ENCODE measurements at regions not wholly inside any gene's neighbourhood (a gene's known extent, or its start where the extent isn't known, plus 50 kb on each side); places are given as distances from the start of the nearest gene placed in this dataset.

DNA sequence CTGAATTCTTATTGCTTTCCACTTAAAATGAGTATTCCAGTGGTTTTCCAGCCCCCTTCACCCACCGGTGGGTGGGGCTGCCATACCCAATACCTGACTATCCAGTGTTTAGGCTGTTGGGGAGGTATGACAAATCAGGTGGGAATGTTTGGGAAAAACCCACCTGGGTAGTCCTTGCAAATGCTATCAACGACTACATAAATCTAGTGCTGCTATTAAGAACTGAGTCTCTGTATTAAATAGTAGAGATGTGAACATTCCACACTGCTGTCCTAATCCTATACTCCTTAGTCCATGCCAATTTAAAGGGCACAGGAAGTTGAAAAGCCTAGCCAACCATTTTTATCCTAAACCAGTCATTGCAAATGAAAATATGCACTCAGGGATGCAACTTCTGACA, 126.6 kb downstream of the AXIN2 start:
- TF ChIP-seq, protein P1, sequence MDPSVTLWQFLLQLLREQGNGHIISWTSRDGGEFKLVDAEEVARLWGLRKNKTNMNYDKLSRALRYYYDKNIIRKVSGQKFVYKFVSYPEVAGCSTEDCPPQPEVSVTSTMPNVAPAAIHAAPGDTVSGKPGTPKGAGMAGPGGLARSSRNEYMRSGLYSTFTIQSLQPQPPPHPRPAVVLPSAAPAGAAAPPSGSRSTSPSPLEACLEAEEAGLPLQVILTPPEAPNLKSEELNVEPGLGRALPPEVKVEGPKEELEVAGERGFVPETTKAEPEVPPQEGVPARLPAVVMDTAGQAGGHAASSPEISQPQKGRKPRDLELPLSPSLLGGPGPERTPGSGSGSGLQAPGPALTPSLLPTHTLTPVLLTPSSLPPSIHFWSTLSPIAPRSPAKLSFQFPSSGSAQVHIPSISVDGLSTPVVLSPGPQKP (CRISPR knock-in tag; IDR thresholded peaks at IDR 0.05), result no peak
- TF ChIP-seq POLR2AphosphoS5 (IDR thresholded peaks at IDR 0.05; ENCODE audit: control insufficient read depth, insufficient read depth, low read depth, low read length) (no peak), TFAM (CRISPR knock-in tag; conservative IDR thresholded peaks at IDR 0.05) (no peak)
